ENCODE measurements at regions not wholly inside any gene's neighbourhood (a gene's known extent, or its start where the extent isn't known, plus 50 kb on each side); places are given as distances from the start of the nearest gene placed in this dataset.
"Not testable (repeated sequence)": the region's sequence is repeated elsewhere in the genome, so short reads cannot be mapped to it uniquely, and the experiment has no call there.

GRCh38 chr9:38153152-38153909 is 84.3 kb upstream of the SHB start:
- no peak for DNase-seq

GRCh38 chr9:38149647-38150046 is 80.6 kb upstream of the SHB start:
- no peak for DNase-seq

GRCh38 chr9:38146844-38147243 is 77.8 kb upstream of the SHB start:
- no peak for DNase-seq

GRCh38 chr9:38145526-38146053 is 76.6 kb upstream of the SHB start:
- no peak for DNase-seq

GRCh38 chr9:38144421-38144820 is 75.4 kb upstream of the SHB start:
- DNase-seq = no peak

- no peak for DNase-seq
Measured at GRCh38 chr9:38141746-38142591, 72.9 kb upstream of the SHB start.

GRCh38 chr9:38138276-38138675 is 69.2 kb upstream of the SHB start:
- DNase-seq = no peak

GRCh38 chr9:38137342-38137741 is 68.3 kb upstream of the SHB start:
- DNase-seq = no peak

GRCh38 chr9:38136386-38136785 is 67.4 kb upstream of the SHB start:
- DNase-seq = no peak

- DNase-seq = no peak
Measured at GRCh38 chr9:38134611-38135237, 65.7 kb upstream of the SHB start.

GRCh38 chr9:38133595-38133994 is 64.6 kb upstream of the SHB start:
- DNase-seq = no peak

GRCh38 chr9:38132956-38133355 is 63.9 kb upstream of the SHB start:
- no peak for DNase-seq

GRCh38 chr9:38131729-38132128 is 62.7 kb upstream of the SHB start:
- DNase-seq = no peak

GRCh38 chr9:38130724-38131123 is 61.7 kb upstream of the SHB start:
- DNase-seq = no peak

- no peak for DNase-seq
Measured at GRCh38 chr9:38129366-38129765, 60.3 kb upstream of the SHB start.

GRCh38 chr9:38128752-38129270 is 59.8 kb upstream of the SHB start:
- no peak for DNase-seq

- DNase-seq = no peak
Measured at GRCh38 chr9:38127271-38127839, 58.3 kb upstream of the SHB start.

GRCh38 chr9:38126730-38127129 is 57.7 kb upstream of the SHB start:
- no peak for DNase-seq

GRCh38 chr9:38125889-38126288 is 56.9 kb upstream of the SHB start:
- DNase-seq = no peak

- DNase-seq = not testable (repeated sequence)
Measured at GRCh38 chr9:38123359-38123758, 54.3 kb upstream of the SHB start.

- no peak for DNase-seq
Measured at GRCh38 chr9:38120961-38121360, 51.9 kb upstream of the SHB start.

GRCh38 chr9:38119560-38120236 is 50.7 kb upstream of the SHB start:
- no peak for DNase-seq
